ENCODE measurements at regions not wholly inside any gene's neighbourhood (a gene's known extent, or its start where the extent isn't known, plus 50 kb on each side); places are given as distances from the start of the nearest gene placed in this dataset.
"Not testable (repeated sequence)": the region's sequence is repeated elsewhere in the genome, so short reads cannot be mapped to it uniquely, and the experiment has no call there.

- no peak for DNase-seq (ENCODE audit: low read depth, low spot score)
Measured at GRCh38 chr4:13762130-13762529, 134.6 kb upstream of the BOD1L1 start.

GRCh38 chr4:13763707-13764106 is 136.2 kb upstream of the BOD1L1 start:
- no peak for DNase-seq (ENCODE audit: low read depth, low spot score)

GRCh38 chr4:13765539-13765938 is 138.0 kb upstream of the BOD1L1 start:
- DNase-seq (ENCODE audit: low read depth, low spot score), result no peak

DNA sequence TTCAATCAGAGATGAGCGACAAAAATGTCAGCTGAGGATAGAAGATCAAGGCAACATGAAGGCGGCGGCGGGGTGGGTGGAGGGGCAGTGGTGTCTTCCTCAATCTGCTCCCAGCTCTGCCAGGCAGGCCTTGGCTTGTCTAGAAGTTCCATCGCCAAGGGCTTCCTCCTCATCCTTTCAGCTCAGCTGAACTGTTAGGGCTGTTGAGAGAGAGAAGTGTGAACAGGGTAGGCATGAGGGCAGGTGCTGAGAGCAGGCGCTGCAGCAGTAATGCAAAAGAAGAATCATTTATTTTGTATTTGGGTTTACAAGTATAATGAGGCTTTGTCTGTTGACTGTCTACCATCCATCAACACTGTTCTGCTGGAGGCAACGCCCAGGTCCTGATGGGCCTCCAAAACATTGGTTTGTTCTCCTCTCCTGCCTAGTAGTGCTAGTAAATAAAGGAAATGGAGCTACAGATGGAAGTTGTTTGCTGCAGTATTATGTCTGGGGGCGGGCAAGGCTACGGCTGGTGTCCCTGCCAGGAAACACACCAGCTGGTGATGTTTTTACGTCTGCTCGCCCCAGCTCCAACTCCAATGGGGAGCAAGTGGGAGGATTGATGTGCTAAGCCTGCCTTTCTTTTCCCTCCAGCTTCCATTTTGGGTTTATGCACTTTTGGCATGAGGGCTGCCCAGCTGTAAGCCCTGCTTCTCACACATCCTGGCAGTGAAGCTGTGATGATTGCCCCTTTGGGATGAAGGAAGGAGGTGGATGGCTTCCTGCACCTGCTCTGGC is 139.4 kb upstream of the BOD1L1 start:
- DNase-seq (ENCODE audit: low read depth, low spot score), result no peak

DNA sequence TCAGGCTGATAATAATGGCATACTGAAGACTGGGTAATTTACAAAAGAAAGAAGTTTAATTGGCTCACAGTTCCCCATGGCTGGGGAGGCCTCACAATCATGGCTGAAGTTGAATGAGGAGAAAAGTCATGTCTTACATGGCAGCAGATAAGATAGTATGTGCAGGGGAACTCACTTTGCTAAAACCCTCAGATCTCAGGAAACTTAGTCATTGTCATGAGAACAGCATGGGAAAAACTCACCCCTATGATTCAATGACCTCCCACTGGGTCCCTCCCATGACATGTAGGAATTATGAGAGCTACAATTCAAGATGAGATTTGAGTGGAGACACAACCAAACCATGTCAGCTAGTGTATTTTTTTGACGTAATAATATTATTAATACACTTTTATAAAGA is 149.8 kb upstream of the BOD1L1 start:
- DNase-seq (ENCODE audit: low read depth, low spot score), result no peak

DNA sequence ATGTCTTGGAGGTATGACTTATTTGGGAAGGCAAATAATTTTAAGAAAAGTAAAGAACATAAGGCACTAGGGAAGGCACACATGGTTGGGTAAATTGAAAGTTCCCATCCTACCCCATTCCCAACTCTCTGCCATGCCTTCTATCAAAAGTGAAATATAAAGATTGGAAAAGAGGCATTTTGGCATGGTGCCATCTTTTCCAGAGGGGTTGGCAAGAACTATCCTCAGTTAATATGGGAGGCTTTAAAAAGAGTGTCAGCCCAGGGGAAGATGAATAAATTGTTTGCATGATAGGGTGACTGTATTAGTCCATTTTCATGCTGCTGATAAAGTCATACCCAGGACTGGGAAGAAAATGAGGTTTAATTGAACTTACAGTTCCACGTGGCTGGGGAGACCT is 150.8 kb upstream of the BOD1L1 start:
- no peak for DNase-seq (ENCODE audit: low read depth, low spot score)

GRCh38 chr4:13782231-13782630 is 154.7 kb upstream of the BOD1L1 start:
- no peak for DNase-seq (ENCODE audit: low read depth, low spot score)

- DNase-seq (ENCODE audit: low read depth, low spot score), result peak; percentile 50
Measured at GRCh38 chr4:13783800-13784411, 156.4 kb upstream of the BOD1L1 start.

GRCh38 chr4:13793020-13793710 is 165.6 kb upstream of the BOD1L1 start:
- DNase-seq (ENCODE audit: low read depth, low spot score), result no peak

DNA sequence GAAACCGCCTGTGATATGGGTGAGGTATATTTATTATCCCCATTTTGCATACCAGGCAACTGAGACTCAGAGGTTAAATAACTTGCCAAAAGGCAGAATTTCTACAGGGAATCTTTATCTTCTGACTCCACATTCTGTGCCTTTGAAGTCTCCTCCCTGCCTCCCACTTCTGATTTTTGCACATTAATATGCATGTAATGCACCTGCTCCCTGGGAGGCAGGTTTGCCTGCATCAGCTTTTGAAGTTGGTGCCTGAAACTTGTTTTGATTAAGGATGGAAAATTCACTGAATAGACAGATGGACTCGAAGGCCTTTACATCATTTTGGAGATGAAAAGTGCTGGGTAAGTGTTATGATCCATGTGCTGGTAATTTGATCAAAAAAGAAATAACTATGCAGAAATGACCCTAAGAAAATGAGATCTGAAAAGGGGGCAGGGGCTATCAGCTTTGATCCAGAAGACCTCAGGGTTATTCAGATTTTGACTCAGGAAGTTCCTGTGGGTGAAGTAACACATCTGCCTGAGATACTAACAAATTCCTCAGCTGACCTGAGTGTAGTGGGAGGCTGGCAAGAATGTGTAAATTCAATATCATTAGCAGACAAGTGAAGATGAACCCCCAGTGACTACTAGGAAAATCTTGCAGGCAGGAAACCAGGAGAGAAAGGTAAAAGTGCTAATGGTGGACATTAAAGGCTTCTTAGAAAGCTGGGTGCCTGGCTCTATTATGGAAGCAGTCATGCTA is 167.5 kb upstream of the BOD1L1 start:
- DNase-seq (ENCODE audit: low read depth, low spot score), result no peak

DNA sequence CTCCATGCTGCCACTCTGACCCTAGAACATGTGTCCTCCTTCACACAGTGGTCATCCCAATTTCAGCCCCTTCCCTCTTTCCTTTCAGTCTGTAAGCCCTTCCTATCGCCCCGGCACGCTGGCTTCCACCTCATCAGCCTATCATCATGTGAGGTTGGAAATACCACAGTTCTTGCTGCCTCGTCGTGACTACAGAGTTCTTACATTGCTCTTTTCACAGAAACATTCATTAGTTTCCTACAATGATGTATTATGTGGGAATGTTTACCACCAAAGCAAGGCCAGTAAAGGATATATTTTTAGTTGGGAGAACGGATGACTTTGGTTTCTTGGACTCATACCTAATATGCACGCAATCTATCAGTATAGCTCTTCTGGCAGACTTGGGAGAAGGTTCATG is 169.5 kb upstream of the BOD1L1 start:
- no peak for DNase-seq (ENCODE audit: low read depth, low spot score)

- no peak for DNase-seq (ENCODE audit: low read depth, low spot score)
Measured at GRCh38 chr4:13815231-13815630, 187.7 kb upstream of the BOD1L1 start.

DNA sequence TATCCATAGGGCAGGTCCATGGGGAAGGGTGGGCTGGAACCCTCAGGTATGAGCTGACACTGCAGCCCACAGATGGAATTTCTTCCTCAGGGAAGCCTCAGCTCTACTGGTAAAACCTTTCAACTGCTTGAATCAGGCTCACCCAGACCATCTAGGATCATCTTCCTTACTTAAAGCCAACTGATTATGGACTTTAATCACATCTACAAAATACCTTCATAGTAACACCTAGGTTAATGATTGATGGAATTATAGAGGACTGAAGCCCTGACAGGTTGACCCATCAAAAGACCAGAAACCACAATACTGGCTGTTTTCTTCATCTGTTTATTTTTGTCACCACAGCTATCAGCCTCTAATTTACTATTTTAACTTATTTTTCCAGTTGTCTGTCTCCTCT is 188.9 kb upstream of the BOD1L1 start:
- no peak for DNase-seq (ENCODE audit: low read depth, low spot score)

DNA sequence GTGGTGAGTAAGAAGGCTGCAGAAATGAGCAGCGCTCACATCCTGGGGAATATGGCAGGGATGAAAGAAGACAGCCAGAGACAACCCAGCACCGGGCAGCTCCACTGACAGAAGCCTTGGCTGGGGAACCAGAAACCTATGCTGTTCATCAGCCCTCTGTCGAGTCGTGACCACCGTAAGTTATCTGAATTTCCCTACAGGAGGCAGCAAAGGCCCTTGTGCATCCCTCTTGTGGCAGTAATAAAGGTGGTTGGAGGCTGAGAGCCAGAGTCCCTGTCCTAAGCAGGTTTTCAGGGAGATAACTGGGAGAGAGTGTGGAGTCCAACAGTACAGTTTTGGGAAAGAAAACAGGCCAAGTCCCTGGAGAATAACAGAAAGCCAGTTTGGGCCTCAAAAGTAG is 194.0 kb upstream of the BOD1L1 start:
- DNase-seq (ENCODE audit: low read depth, low spot score), result no peak

- DNase-seq (ENCODE audit: low read depth, low spot score), result not testable (repeated sequence)
Measured at GRCh38 chr4:13825822-13826221, 198.3 kb upstream of the BOD1L1 start.

DNA sequence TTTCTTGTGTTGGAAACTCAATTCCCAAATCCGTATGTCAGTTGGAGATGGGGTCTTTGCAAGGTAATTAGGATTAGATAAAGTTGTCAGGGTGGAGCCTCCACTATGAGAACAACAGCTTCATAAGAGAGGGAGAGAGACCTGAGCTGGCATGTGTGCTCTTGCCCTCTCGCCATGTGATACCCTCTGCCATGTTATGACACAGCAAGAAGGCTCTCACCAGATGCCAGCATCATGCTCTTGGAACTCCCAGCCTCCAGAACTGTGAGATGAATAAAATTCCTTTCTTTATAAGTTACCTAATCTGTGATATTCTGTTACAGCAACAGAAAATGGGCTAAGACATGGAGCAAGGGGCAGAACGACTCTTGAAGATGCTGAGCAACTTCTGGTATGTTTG is 201.9 kb upstream of the BOD1L1 start:
- no peak for DNase-seq (ENCODE audit: low read depth, low spot score)

DNA sequence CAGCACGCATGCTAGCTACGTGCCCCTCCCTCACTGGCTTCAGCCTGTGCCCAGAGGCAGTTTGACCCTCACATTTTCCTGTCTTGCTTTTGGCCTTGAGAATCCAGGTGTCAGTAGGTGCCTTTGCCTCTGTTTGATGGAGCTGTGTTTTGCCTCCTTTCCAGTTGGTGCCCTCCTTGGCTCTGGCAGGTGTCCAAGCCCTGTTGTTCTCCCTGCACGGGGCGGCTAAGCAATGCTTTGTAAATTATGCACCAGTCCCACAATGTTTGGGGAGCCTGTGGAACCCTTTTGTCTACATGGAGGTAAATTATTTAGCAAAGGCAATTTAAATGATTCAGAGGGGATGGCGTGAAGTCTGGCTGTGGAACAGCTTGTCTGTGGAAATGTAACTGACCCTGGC is 202.9 kb upstream of the BOD1L1 start:
- DNase-seq (ENCODE audit: low read depth, low spot score), result peak; percentile 29

GRCh38 chr4:13833171-13833804 is 205.8 kb upstream of the BOD1L1 start:
- DNase-seq (ENCODE audit: low read depth, low spot score), result no peak

DNA sequence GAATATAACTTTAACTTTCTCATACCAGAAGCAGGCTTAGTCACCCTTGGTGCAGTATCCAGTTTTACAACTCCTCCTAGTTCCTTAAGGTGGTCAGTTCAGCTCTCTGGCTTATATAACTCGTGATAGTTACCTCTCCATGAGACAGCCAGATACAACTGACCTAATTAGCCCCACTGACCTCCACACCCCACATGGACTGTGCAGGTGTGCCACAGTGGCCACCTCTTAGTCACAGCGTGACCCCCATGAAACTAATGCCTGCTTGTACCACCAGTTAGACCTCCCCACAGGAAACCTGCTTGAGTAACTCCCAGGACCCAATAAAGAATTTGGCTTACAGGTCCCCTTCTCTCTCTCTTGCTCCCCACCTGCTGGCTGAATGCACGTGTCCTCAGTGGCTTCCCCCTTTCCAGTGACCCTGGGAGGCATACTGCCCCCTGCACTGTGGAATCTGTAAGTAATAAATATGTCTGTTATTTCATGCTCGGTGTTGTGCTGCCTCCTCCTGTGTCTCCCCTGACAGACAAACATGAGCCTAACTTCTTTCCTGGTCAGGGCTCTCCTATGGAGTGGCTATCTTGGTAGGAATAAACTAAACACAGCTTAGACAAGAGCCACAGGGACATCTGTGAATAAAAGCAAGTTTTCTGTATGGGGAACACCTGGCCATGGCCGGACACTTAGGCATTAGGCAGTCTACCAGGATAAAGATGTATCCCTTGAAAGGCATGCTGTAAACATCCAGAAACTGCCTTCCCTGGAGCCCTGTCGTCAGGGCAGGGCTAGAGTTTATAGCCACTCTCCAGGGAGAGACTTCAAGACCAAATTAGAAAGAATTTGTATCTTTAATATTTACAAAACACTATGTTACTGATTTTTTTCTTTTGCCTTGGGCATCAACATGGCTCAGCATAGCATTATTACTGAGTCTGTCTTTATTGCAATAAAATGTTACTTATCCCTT is 209.7 kb upstream of the BOD1L1 start:
- no peak for DNase-seq (ENCODE audit: low read depth, low spot score)

DNA sequence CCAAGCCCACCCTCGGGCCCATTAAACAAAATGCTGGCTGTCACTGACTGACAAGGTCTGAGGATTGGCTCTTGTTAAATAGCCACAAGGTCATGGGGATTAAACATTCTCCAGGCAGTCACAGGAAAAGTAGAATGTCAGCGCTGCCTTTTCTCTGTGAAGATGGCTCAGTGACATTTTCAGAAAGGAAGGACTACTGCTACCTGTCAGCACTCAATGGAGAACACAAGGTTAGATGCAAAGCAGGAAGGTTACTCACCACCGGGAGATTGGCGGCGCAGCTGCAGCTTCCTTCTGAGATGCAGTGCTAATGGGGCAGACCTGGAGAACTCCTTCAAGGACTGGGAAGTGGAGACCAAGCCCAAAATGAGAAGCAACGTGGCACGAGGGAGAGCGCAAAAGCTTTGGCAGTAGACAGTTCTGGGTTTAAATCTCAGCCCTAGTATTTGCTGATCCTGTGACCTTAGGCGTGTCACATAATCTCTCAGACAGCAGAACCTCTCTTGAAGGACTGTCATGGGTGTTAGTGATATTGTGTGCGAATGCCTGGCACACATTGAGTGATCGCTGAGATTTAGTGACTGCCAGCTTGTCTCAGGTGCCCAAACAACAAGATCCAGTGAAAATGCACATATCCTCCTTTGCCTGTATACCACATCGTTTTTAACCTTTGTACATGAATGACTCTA is 213.1 kb upstream of the BOD1L1 start:
- DNase-seq (ENCODE audit: low read depth, low spot score), result no peak

Measured in astrocyte of the hippocampus (primary cell).